HG03175 (cell line): ENCODE measurements at regions not wholly inside any gene's neighbourhood (a gene's known extent, or its start where the extent isn't known, plus 50 kb on each side); places are given as distances from the start of the nearest gene placed in this dataset.

Experiments used
- ATAC-seq: cut with Tn5 transposase; IDR thresholded peaks from one replicate; pipeline ENCODE4 v1.9.1; 2021; ENCODE audit warnings: mild to moderate bottlenecking, moderate library complexity; ENCODE audit not compliant: unreplicated experiment

GRCh38 chr4:19803406-19803805 lies 448.3 kb upstream of the SLIT2 start:
- no peak for ATAC-seq

DNA sequence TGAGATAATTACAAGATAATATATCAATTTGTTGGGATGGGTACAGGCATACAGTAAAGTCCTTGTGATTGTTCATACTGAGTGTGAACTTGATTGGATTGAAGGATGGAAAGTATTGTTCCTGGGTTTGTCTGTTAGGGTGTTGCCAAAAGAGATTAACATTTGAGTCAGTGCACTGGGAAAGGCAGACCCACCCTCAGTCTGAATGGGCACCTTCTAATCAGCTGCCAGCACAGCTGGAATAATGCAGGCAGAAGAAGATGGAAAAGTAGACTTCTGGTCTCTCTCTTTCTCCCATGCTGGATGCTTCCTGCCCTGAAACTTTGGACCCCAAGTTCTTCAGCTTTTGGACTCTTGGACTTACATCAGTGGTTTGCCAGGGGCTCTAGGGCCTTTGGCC lies 457.9 kb upstream of the SLIT2 start:
- no peak for ATAC-seq

DNA sequence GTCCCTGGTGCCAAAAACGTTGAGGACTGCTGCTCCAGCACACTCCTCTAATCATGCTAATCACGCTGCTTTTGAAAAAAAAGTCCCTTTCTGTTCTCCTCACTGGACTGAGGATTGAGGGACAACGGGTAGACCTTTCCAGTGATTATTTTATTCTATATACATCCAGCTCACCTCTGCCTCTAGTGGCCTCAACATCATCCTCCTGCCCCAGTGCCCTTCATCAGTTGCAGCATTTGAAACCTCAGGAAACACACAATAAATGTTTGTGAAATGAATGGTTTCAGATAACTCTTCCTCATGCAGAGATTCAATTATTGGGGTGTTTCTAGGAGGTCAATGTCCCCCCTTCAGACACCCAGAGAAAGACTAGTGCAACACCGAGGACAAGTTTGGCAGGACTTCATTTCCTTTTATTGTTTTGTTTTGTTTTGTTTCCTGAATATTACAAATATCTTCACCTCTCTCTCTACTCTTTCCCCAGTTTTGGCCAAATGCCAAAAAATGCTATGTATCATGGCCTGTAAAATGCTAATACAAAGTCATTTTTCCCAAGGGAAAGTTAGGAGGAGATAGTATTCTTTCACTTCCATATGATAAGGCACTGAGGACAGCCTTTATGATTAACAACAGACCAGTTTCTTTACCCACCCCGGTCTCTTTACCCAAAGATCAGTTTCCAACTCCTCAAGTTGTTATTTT lies 460.1 kb upstream of the SLIT2 start:
- no peak for ATAC-seq

DNA sequence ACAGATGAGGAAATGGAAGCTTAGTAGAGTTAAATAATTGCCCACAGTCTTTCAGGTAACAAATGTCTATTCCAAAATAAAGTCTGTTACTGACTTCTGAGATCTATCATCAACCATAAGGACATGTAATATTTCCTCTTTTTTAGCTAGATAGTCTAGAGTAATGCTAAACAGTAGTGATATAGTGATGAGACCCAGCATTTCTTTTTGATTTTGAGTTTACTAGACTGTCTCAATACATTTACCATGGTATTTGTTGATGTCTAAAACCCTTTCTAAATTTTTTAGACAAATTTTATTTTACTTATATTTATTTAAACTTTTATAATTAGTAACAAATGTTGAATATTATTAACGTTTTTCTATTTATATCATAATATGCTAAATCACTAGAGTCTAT lies 465.1 kb upstream of the SLIT2 start:
- ATAC-seq = no peak

DNA sequence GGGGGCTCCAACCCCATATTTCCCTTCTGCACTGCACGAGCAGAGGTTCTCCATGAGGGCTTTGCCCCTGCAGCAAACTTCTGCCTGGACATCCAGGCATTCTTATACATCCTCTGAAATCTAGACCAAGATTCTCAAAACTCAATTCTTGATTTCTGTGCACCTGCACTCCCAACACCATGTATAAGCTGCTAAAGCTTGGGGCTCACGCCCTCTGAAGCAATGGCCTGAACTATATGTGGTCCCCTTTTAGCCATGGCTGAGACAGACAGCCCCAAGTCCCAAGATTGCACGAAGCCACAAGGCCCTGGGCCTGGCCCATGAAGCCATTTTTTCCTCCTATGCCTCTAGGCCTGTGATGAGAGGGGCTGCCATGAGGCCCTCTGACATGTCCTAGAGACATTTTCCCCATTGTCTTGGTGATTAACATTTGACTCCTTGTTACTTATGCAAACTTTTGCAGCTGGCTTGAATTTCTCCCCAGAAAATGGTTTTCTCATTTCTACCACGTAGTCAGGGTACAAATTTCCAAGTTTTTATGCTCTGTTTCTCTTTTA lies 468.0 kb upstream of the SLIT2 start:
- ATAC-seq = no peak

DNA sequence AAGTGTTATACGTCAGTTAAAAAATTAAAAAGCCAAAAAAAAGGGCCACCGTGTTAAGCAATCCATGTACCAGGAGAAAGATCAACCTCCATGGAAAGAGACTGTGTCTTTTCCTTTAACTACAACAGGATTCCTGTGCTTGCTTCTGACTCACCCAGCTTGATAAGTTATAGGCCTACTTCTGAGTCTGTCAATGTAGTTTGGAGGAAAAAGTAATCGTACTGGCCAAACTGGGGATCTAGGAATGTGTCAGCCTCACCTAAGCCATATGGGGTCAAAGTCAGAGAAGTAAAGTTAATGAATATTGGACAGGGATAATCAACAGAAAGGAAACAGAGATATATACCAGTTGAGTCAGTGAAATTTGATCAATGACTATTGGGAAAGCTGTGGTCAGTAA lies 470.8 kb upstream of the SLIT2 start:
- no peak for ATAC-seq

- no peak for ATAC-seq
Measured at GRCh38 chr4:19776929-19777328, 474.8 kb upstream of the SLIT2 start.

DNA sequence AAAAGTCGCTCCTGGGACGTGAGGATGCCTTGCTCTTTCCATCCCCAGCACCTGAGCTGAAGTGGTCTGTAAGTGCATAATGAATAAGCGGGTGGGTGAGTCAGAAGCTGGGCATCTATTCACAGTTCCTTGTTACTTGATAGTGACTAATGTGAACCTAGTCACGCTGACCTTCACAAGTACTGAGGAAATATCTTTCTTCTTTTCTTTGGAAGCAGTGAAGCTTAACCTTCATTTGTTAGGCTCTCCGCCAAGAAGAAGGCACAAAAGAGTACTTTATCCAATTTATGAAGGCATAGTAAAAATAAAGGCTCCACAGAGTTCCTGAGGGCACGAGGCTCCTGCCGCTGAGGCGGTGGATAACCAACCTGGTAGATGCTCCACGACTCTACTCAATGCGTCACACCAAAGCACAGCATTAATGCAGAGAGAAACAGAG lies 475.7 kb upstream of the SLIT2 start:
- ATAC-seq = no peak

DNA sequence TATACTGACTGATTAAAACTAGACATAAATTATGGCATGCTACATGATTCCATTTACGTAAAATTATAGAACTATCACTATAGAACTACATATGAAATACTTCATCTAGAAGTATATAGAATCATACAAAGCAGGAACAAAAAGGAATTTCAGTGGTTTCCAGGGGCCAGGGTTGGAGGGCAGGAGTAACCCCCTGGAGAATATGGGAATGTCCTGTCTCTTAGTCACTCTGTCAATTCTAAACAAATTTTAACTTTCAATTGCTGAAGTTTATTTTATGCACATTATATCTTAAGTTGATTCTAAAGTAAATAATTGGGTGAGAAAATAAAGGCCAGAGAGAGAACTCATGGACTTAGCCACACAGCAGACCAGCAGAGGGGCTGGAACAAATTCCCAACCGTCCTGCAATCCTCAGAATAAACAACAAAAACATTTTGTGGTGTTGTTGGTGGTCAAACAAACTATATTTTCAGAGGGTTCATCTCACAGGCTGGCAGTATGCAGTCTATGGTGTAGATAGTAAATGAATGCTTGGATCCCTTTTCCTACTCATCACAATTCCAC lies 476.9 kb upstream of the SLIT2 start:
- no peak for ATAC-seq

- ATAC-seq = no peak
Measured at GRCh38 chr4:19772581-19772980, 479.1 kb upstream of the SLIT2 start.

GRCh38 chr4:19756661-19757060 lies 495.0 kb upstream of the SLIT2 start:
- ATAC-seq = no peak

DNA sequence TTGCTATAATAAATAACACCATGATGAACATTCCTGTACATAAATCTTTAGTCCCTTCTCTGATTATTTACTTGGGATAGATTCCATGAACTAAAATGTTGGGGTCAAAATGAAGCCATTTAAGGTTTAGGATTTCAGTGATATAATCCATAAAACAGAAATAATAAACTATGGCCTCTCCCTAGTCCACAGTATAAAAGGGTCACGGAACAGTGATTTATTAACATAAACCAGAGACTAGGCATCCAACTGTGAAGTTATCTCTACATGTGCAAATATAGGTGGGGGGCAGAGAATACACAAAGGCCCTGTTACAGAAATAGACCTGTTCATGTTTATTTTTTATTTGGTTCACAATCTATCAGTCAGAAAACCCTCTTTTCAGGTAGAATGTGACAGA lies 499.1 kb upstream of the SLIT2 start:
- no peak for ATAC-seq

DNA sequence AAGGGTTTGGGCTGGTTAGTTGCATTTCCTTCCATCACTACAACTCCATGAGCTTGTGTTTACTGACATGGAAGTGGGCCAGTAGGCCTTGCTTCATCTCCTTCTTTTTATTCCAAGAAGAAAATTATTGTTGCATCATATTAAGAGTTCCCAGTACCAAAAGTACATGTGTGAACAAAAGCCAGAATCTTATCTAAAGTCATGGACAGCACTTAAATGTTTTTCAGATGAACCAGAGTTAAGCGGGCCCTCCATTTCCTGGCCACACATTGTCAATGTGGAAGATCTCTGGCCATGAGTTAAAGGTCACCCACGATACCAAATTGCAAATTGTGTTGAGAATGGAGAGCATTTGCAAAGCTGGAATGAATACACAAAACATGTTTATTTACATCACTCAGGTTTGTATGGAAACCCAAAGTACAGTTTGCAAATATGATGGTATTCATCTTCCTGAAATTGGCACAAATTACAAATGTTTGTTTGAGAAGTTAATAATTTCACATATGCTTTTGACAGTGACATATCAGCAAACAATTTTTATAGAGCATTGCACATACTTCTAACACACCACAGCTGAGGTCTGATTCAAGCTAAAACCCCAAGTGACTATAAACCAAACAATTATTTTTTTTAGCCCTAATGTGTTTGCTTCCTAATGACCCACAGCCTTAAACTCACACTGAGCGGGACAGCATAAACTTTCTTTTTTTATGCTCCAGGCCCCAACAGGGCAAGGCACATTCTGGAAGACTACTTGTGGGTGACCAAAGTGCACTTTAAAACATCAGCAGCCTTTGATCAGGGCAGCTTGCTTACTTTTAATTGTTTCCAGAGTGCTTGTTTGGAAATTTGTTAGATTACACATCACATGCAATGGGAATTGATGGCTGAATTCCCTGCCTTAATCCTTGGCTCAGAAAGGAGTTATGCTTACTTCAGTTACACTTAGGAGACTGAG lies 502.9 kb upstream of the SLIT2 start:
- ATAC-seq = no peak

DNA sequence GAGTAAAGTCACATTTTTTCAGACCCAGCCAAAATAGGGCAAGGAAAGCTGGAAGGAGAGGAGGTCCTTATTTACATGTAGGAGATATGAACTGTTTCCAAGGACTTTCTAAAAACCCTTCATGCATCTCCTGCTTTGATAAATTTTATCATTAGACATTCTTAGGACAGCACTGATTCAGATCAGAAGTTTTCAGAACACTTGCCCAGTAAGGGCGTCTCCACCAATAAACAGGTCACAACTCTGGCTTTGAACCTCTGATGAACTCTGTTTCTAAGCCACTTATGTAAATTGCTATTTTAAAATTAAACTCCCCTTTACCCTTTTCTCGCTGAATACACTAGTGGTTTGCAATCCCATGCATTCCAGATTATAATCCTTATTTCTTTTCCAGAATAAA lies 505.3 kb upstream of the SLIT2 start:
- no peak for ATAC-seq

- no peak for ATAC-seq
Measured at GRCh38 chr4:19743115-19743638, 508.5 kb upstream of the SLIT2 start.

DNA sequence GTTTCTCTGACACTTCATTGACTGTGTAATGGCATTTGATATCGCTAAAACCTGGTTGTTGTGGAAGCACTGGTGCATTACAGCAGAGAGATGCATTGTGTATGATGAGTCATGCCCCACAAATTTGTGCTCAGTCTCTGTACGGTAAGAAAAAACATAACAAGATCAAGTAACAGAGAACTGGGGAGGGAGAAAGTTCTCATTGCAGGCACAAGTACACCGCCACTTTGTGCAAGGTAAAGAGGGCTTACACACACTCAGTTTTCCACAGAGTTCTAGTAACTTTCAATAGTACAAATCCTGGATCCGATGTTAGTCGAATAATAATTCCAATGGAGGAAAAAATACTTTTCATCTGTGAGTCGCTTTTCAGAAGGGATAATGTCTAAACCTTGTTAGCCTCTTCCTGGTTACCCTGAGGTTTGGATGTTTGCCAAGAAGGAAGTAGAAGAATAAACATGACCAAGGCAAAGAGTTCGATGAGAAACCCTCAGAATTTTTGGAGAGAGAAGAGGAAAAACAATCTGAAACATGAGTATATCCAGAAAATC lies 512.5 kb upstream of the SLIT2 start:
- ATAC-seq = no peak

GRCh38 chr4:19736968-19737756 lies 514.5 kb upstream of the SLIT2 start:
- ATAC-seq = no peak

- no peak for ATAC-seq
Measured at GRCh38 chr4:19735012-19735411, 516.7 kb upstream of the SLIT2 start.

DNA sequence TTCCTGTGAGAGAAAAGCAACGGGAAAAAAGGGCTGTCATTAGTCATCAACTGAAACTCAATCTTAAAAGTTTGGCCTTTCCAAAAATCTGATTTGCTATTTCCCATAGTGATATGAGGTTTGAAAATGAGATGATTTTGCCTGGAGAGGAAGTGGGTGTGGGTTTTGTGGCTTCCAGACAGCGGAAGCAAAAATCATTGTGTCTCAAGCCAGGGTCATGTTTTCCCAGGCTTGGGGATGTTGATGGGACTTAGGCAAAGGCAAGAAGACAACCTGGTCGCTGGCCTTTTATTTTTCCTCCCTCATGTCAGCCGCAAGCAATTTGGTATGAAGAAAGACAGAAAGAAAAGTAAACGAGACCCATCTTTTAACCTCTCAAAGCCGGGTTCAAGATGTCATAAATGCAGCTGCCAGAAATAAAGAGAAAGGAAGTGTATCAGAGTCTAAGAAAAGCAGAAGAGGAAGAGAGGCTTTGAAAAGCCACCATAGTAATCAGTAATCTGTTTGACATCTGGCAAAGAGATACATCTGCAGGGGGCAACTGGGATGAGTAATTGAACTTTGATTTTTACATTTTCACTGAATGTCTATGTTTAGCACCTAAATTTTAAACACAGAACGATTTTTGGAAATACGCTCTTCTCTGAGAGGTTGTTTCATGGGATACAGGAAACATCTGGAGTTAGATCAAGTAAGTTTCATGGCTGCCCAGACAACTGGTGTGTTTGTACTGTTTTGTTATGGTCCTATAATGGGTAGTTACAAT lies 521.6 kb upstream of the SLIT2 start:
- peak; percentile 87 for ATAC-seq
